CD4-positive, alpha-beta T cell treated with Interferon alpha-2 for 1 hour (primary cell): ENCODE measurements at regions not wholly inside any gene's neighbourhood (a gene's known extent, or its start where the extent isn't known, plus 50 kb on each side); places are given as distances from the start of the nearest gene placed in this dataset.
"Not testable (repeated sequence)": the region's sequence is repeated elsewhere in the genome, so short reads cannot be mapped to it uniquely, and the experiment has no call there.

Experiments used
- DNase-seq, 2 donors: peaks; one replicate each; pipeline ENCODE4 v3.0.0-alpha.2; 2020 to 2022

DNA sequence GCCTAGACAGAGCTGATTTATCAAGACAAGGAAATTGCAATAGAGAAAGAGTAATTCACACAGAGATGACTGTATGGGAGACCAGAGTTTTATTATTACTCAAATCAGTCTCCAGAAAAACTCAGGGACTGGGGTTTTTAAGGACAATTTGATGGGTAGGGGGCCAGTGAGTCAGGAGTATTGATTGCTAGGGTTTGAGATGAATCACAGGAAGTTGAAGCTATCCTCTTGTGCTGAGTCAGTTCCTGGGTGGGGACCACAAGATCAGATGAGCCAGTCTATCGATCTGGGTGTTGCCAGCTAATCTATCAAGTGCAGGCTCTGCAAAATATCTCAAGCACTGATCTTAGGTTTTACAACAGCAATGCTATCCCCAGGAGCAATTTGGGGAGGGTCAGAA is 87.4 kb upstream of the TGIF2LY start:
- not testable (repeated sequence) for DNase-seq

- not testable (repeated sequence) for DNase-seq
Measured at GRCh38 chrY:3494539-3494938, 84.3 kb upstream of the TGIF2LY start.

GRCh38 chrY:3527040-3527439 is 51.8 kb upstream of the TGIF2LY start:
- peak in 1 of 2 donors; percentile 26 for DNase-seq
